IMR-90 (cell line): ENCODE measurements at regions not wholly inside any gene's neighbourhood (a gene's known extent, or its start where the extent isn't known, plus 50 kb on each side); places are given as distances from the start of the nearest gene placed in this dataset.

ENCODE experiments used
- ATAC-seq: fragments of 200-7000 bp; cut with Tn5 transposase; 2 replicates; pipeline ENCODE4 v1.9.1; 2020; ENCODE audit warnings: low read depth, mild to moderate bottlenecking, moderate library complexity
- BruUV-seq: library from RNA; stranded (reverse); fragments of 400-500 nt; replicated peaks from 2 replicates; lab custom pipeline; 2021; lab: Mats Ljungman, UMichigan
- CTCF ChIA-PET: fragments of 300-600 bp; formaldehyde crosslinking; extraction: SDS; loops from one replicate; lab custom pipeline; 2021; ENCODE audit warnings: antibody characterized with exemption; lab: Yijun Ruan, JAX
- POLR2A ChIA-PET: fragments of 300-600 bp; sonication (Branson Sonifier 250); formaldehyde crosslinking; loops from one replicate; lab custom pipeline; 2022; ENCODE audit warnings: antibody characterized with exemption; ENCODE audit not compliant: unreplicated experiment; lab: Charles Lee
- DNase-seq: peaks from one replicate; pipeline ENCODE4 v3.0.0; 2013
- H2AFZ ChIP-seq: replicated peaks from 2 replicates; pipeline ENCODE3; 2013; ENCODE audit warnings: low read length, mild to moderate bottlenecking; ENCODE audit not compliant: poor library complexity
- H2AK5ac ChIP-seq: 2 replicates; pipeline ENCODE4 v1.6.1; 2013; ENCODE audit warnings: low read depth, low read length, inconsistent platforms
- H2AK9ac ChIP-seq: replicated peaks from 2 replicates; pipeline ENCODE3; 2013; ENCODE audit warnings: mild to moderate bottlenecking, low read depth, low read length, moderate library complexity; ENCODE audit not compliant: poor library complexity
- H2BK120ac ChIP-seq: 2 replicates; pipeline ENCODE4 v1.6.1; 2013; ENCODE audit warnings: low read depth, low read length, inconsistent platforms
- H2BK15ac ChIP-seq: 3 replicates; pipeline ENCODE4 v1.6.1; 2013; ENCODE audit warnings: low read depth, low read length, inconsistent platforms
- H2BK20ac ChIP-seq: 2 replicates; pipeline ENCODE4 v1.6.1; 2013; ENCODE audit warnings: low read depth, mild to moderate bottlenecking, inconsistent platforms, low read length, moderate library complexity
- H2BK5ac ChIP-seq: 2 replicates; pipeline ENCODE4 v1.6.1; 2013; ENCODE audit warnings: mild to moderate bottlenecking, low read depth, low read length, inconsistent platforms; ENCODE audit not compliant: poor library complexity, severe bottlenecking
- H3K14ac ChIP-seq: replicated peaks from 2 replicates; pipeline ENCODE4 v1.6.1; 2013; ENCODE audit warnings: low read depth, low read length, inconsistent platforms
- H3K18ac ChIP-seq: 2 replicates; pipeline ENCODE4 v1.6.1; 2013; ENCODE audit warnings: low read depth, low read length, control low read depth
- H3K23ac ChIP-seq: 2 replicates; pipeline ENCODE4 v1.6.1; 2013; ENCODE audit warnings: low read depth, low read length, inconsistent platforms
- H3K27ac ChIP-seq: 2 replicates; pipeline ENCODE4 v1.5.1; 2013; ENCODE audit warnings: mild to moderate bottlenecking, control low read depth, low read length; ENCODE audit not compliant: insufficient read depth
- H3K27me3 ChIP-seq: 2 replicates; pipeline ENCODE4 v1.6.1; 2013; ENCODE audit warnings: low read length; ENCODE audit not compliant: control insufficient read depth, insufficient read depth
- H3K36me3 ChIP-seq: 2 replicates; pipeline ENCODE4 v1.6.1; 2013; ENCODE audit warnings: low read length, mixed read lengths; ENCODE audit not compliant: control insufficient read depth, insufficient read depth
- H3K4ac ChIP-seq: 2 replicates; pipeline ENCODE4 v1.6.1; 2013; ENCODE audit warnings: low read depth, low read length, inconsistent platforms
- H3K4me1 ChIP-seq: 2 replicates; pipeline ENCODE4 v1.6.1; 2013; ENCODE audit warnings: low read length, mixed read lengths; ENCODE audit not compliant: control insufficient read depth, insufficient read depth
- H3K4me2 ChIP-seq: 2 replicates; pipeline ENCODE4 v1.6.1; 2013; ENCODE audit warnings: low read depth, mild to moderate bottlenecking, control low read depth, low read length, moderate library complexity
- H3K4me3 ChIP-seq: 2 replicates; pipeline ENCODE4 v1.5.1; 2013; ENCODE audit warnings: low read depth, mild to moderate bottlenecking, control low read depth, low read length, moderate library complexity; ENCODE audit not compliant: insufficient read depth
- H3K56ac ChIP-seq: 2 replicates; pipeline ENCODE4 v1.6.1; 2013; ENCODE audit warnings: low read length, inconsistent platforms; ENCODE audit not compliant: insufficient read depth; ENCODE audit errors: extremely low read depth
- H3K79me1 ChIP-seq, 2 experiments: 2 replicates each; pipeline ENCODE4 v1.6.1; 2013; ENCODE audit warnings: low read length in 2 of 2, inconsistent platforms in 1 of 2, low read depth in 1 of 2
- H3K9ac ChIP-seq: 2 replicates; pipeline ENCODE4 v1.6.1; 2013; ENCODE audit warnings: low read depth, low read length, control low read depth
- H3K9me1 ChIP-seq: 2 replicates; pipeline ENCODE4 v1.6.1; 2013; ENCODE audit warnings: low read length, inconsistent platforms; ENCODE audit not compliant: insufficient read depth
- H3K9me3 ChIP-seq: 2 replicates; pipeline ENCODE4 v1.6.1; 2013; ENCODE audit warnings: low read length; ENCODE audit not compliant: control insufficient read depth, insufficient read depth
- H4K20me1 ChIP-seq: 2 replicates; pipeline ENCODE4 v1.6.1; 2013; ENCODE audit warnings: low read length, inconsistent platforms; ENCODE audit not compliant: insufficient read depth
- H4K5ac ChIP-seq: 2 replicates; pipeline ENCODE4 v1.6.1; 2013; ENCODE audit warnings: mild to moderate bottlenecking, low read depth, low read length, control low read depth
- H4K8ac ChIP-seq, 2 experiments: 2 replicates each; pipeline ENCODE4 v1.6.1; 2013; ENCODE audit warnings: low read depth in 2 of 2, low read length in 2 of 2, control low read depth in 1 of 2, inconsistent platforms in 1 of 2
- H4K91ac ChIP-seq: 2 replicates; pipeline ENCODE4 v1.6.1; 2013; ENCODE audit warnings: low read depth, low read length, inconsistent platforms; ENCODE audit not compliant: insufficient read depth
- FOS ChIP-seq: fragments of 150-350 bp; IDR thresholded peaks from 2 replicates; pipeline ENCODE4 v1.6.1; 2016; ENCODE audit warnings: low read depth, low read length
- NFE2L2 ChIP-seq: fragments of 150-350 bp; IDR thresholded peaks from 2 replicates; pipeline ENCODE4 v1.6.1; 2016; ENCODE audit warnings: low read depth, mild to moderate bottlenecking, low read length
- POLR2A ChIP-seq: IDR thresholded peaks from 2 replicates; pipeline ENCODE4 v1.6.1; 2012; ENCODE audit warnings: mild to moderate bottlenecking, low read depth, low read length
- RAD21 ChIP-seq: IDR thresholded peaks from 2 replicates; pipeline ENCODE4 v1.6.1; 2012; ENCODE audit warnings: low read length, improper control_type of control experiment
- RFX5 ChIP-seq: IDR thresholded peaks from 2 replicates; pipeline ENCODE4 v1.8.0; 2012; ENCODE audit warnings: low read depth, mild to moderate bottlenecking, low read length, moderate library complexity
- SMC3 ChIP-seq: fragments of 150-350 bp; IDR thresholded peaks from 2 replicates; pipeline ENCODE4 v1.6.1; 2016; ENCODE audit warnings: low read depth, mild to moderate bottlenecking, antibody characterized with exemption, low read length, moderate library complexity
- WGBS, 2 experiments: methylation state at CpG; one replicate each; pipeline versions ENCODE4 v1.1.5 to v1.1.7; 2013; ENCODE audit warnings: missing lambda C conversion rate in 2 of 2; ENCODE audit not compliant: insufficient read length in 1 of 2; ENCODE audit errors: extremely low coverage in 2 of 2; 5-methylcytosine and 5-hydroxymethylcytosine counted together
- dilution Hi-C: fragments of 300-500 bp; cut with HindIII; formaldehyde crosslinking; loops from one replicate; pipeline ENCODE4 v1.14.3; 2018; ENCODE audit warnings: low sequenced_read_pairs; ENCODE audit not compliant: unreplicated experiment
- in situ Hi-C: fragments of 300-500 bp; cut with MboI; formaldehyde crosslinking; loops from 3 replicates; pipeline ENCODE4 v1.14.3; 2019; ENCODE audit warnings: low sequenced_read_pairs, inconsistent platforms, mixed read lengths
- intact Hi-C: fragments of 100-400 bp; cut with micrococcal nuclease; formaldehyde crosslinking; loops from 2 replicates; pipeline ENCODE4 v1.10.0; 2022
- TF ChIP-seq, protein P1 (sequence below): conservative IDR thresholded peaks from 2 replicates; pipeline ENCODE4 v1.5.1; 2012; ENCODE audit warnings: mild to moderate bottlenecking, low read depth, low read length, improper control_type of control experiment

DNA sequence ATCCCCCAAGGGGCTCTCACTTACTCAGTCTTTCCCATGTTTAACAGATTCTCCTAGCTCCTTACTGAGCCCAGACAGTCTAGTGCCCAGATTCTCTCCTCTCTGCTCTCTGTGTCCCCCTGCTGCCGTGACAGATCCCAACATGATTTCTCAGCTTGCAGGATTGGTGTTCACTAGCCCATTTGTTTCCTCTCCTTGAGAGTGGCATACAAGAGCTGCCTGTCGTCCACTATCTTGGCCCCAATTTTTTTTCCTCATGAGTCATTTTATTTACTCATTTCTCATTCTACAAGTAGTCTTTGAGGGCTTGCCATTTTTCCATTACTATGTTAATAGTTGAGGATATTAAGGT, 199.9 kb upstream of the FN1 start:
- CTCF ChIA-PET, result interaction anchor here (0.6 to 1.0 kb wide), 2 partner anchors 11 to 88 kb away, joined by 3 to 4 read pairs; no protein-coding TSS in a partner anchor
- BruUV-seq, result no TSS peak
- in situ Hi-C loops, result no loop called here

More for the DNA sequence above, 199.9 kb upstream of the FN1 start:
- 0 out of 2 replicates have a peak overlapping the region, but pooled peaks have one; percentile 44 for H2BK120ac ChIP-seq
- no peak overlapping the region for H4K8ac ChIP-seq
- H3K56ac ChIP-seq, result no peak overlapping the region
- H2AFZ ChIP-seq, result peak overlapping the region; percentile 47
- no peak overlapping the region for H3K23ac ChIP-seq
- H4K5ac ChIP-seq, result no peak overlapping the region
- no peaks in the 10 kb centered on the region for H3K36me3 ChIP-seq
- no peak overlapping the region for H3K4me2 ChIP-seq
- no peaks in the 10 kb centered on the region for H3K9me1 ChIP-seq
- no peak overlapping the region for H3K4me3 ChIP-seq
- H3K27ac ChIP-seq, result no peak overlapping the region
- H3K14ac ChIP-seq, result no peak overlapping the region
- H4K91ac ChIP-seq, result no peak overlapping the region
- dilution Hi-C loops (no loop called here), intact Hi-C loops (loop anchor here (1.0 kb wide), 1 partner anchor 32 kb away; no protein-coding TSS in a partner anchor)
- no peaks in the 10 kb centered on the region for H3K27me3 ChIP-seq
- TF ChIP-seq NFE2L2 (no peak), RAD21 (peak; percentile 38), POLR2A (no peak), RFX5 (no peak), SMC3 (0 out of 2 replicates have a peak, but pooled peaks have one; percentile 18), FOS (no peak)
- TF ChIP-seq, protein P1, sequence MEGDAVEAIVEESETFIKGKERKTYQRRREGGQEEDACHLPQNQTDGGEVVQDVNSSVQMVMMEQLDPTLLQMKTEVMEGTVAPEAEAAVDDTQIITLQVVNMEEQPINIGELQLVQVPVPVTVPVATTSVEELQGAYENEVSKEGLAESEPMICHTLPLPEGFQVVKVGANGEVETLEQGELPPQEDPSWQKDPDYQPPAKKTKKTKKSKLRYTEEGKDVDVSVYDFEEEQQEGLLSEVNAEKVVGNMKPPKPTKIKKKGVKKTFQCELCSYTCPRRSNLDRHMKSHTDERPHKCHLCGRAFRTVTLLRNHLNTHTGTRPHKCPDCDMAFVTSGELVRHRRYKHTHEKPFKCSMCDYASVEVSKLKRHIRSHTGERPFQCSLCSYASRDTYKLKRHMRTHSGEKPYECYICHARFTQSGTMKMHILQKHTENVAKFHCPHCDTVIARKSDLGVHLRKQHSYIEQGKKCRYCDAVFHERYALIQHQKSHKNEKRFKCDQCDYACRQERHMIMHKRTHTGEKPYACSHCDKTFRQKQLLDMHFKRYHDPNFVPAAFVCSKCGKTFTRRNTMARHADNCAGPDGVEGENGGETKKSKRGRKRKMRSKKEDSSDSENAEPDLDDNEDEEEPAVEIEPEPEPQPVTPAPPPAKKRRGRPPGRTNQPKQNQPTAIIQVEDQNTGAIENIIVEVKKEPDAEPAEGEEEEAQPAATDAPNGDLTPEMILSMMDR, result peak; percentile 26; the same call in 1 of the 2 replicates
- ATAC-seq (peak; percentile 73), DNase-seq (peak; percentile 48)
- no peak overlapping the region for H3K4ac ChIP-seq
- H4K20me1 ChIP-seq, result no peaks in the 10 kb centered on the region
- POLR2A ChIA-PET, result no interaction called here
- H3K18ac ChIP-seq, result no peak overlapping the region
- H2BK15ac ChIP-seq, result no peak overlapping the region
- WGBS, 2 experiments, result 44% methylated on average over 1 of the region's 2 CpGs; no CpG with 5 or more reads in 1 of the 2 experiments
- H3K9ac ChIP-seq, result no peak overlapping the region
- no peaks in the 10 kb centered on the region for H3K79me1 ChIP-seq
- no peak overlapping the region for H2BK20ac ChIP-seq
- no peak overlapping the region for H2AK9ac ChIP-seq
- peaks cover 2% of the 10 kb centered on the region; the same call in 1 of the 2 replicates for H3K4me1 ChIP-seq
- H3K9me3 ChIP-seq, result peaks cover 9% of the 10 kb centered on the region; the same call in 1 of the 2 replicates
- H2AK5ac ChIP-seq, result no peak overlapping the region
- H2BK5ac ChIP-seq, result peak overlapping the region; percentile 5
